GM23248 (cell line): ENCODE measurements at regions not wholly inside any gene's neighbourhood (a gene's known extent, or its start where the extent isn't known, plus 50 kb on each side); places are given as distances from the start of the nearest gene placed in this dataset.

Experiments
- DNase-seq: peaks from one replicate; pipeline ENCODE4 v3.0.0-alpha.2; 2015
- H2AFZ ChIP-seq: fragments of 200-600 bp; sonication (generic); 2 replicates; pipeline ENCODE4 v1.6.1; 2016; ENCODE audit warnings: antibody characterized with exemption
- H3F3A ChIP-seq: fragments of 200-600 bp; sonication (generic); 2 replicates; pipeline ENCODE4 v1.6.1; 2016; ENCODE audit warnings: mild to moderate bottlenecking, antibody characterized with exemption, mixed run types; ENCODE audit not compliant: insufficient read depth
- H3K27ac ChIP-seq: fragments of 200-600 bp; sonication (generic); 2 replicates; pipeline ENCODE4 v1.5.1; 2016; ENCODE audit warnings: mild to moderate bottlenecking
- H3K27me3 ChIP-seq: fragments of 200-600 bp; sonication (generic); replicated peaks from 2 replicates; pipeline ENCODE4 v1.6.1; 2016; ENCODE audit warnings: mild to moderate bottlenecking; ENCODE audit not compliant: insufficient read depth
- H3K36me3 ChIP-seq: fragments of 200-600 bp; sonication (generic); 2 replicates; pipeline ENCODE4 v1.6.1; 2016; ENCODE audit warnings: low read depth, mild to moderate bottlenecking
- H3K4me1 ChIP-seq: fragments of 200-600 bp; sonication (generic); 2 replicates; pipeline ENCODE4 v1.6.1; 2016; ENCODE audit warnings: mild to moderate bottlenecking; ENCODE audit not compliant: insufficient read depth
- H3K4me2 ChIP-seq: fragments of 200-600 bp; sonication (generic); one replicate; pipeline ENCODE4 v1.6.1; 2016; ENCODE audit warnings: mild to moderate bottlenecking; ENCODE audit not compliant: unreplicated experiment
- H3K4me3 ChIP-seq: fragments of 200-600 bp; sonication (generic); 2 replicates; pipeline ENCODE4 v1.5.1; 2016; ENCODE audit warnings: mild to moderate bottlenecking
- H3K79me2 ChIP-seq: fragments of 200-600 bp; sonication (generic); 2 replicates; pipeline ENCODE4 v1.6.1; 2016; ENCODE audit warnings: mild to moderate bottlenecking; ENCODE audit not compliant: insufficient read depth
- H3K9ac ChIP-seq: fragments of 200-600 bp; sonication (generic); 2 replicates; pipeline ENCODE4 v1.6.1; 2016; ENCODE audit warnings: mild to moderate bottlenecking
- H3K9me2 ChIP-seq: fragments of 200-600 bp; sonication (generic); 2 replicates; pipeline ENCODE4 v1.6.1; 2016; ENCODE audit warnings: mixed run types, mild to moderate bottlenecking, moderate library complexity; ENCODE audit not compliant: insufficient read depth
- H3K9me3 ChIP-seq: fragments of 200-600 bp; sonication (generic); one replicate; pipeline ENCODE4 v1.6.1; 2017; ENCODE audit warnings: low read depth
- H4K20me1 ChIP-seq: fragments of 200-600 bp; sonication (generic); 2 replicates; pipeline ENCODE4 v1.6.0; 2016; ENCODE audit not compliant: insufficient read depth
- EZH2 ChIP-seq: fragments of 200-600 bp; sonication (generic); IDR thresholded peaks from 2 replicates; pipeline ENCODE4 v1.6.1; 2018; ENCODE audit warnings: antibody characterized with exemption, mild to moderate bottlenecking; ENCODE audit not compliant: insufficient read depth, poor library complexity, severe bottlenecking
- EZH2phosphoT487 ChIP-seq: fragments of 200-600 bp; sonication (generic); IDR thresholded peaks from 2 replicates; pipeline ENCODE4 v1.6.1; 2018; ENCODE audit warnings: antibody characterized with exemption, moderate library complexity, mild to moderate bottlenecking, low read depth; ENCODE audit not compliant: insufficient read depth
- WGBS, 2 experiments: methylation state at CpG; one replicate each; pipeline ENCODE4 v1.1.6; 2015 to 2017; ENCODE audit warnings: low lambda C conversion rate in 2 of 2, low coverage in 1 of 2; ENCODE audit errors: missing lambda C conversion rate in 2 of 2; 5-methylcytosine and 5-hydroxymethylcytosine counted together
- in situ Hi-C: fragments of 300-500 bp; cut with MboI; formaldehyde crosslinking; loops from 2 replicates; pipeline ENCODE4 v1.15.0; 2020

GRCh38 chrX:117092641-117093040, 629.9 kb upstream of the CT83 start:
- H3K4me2 ChIP-seq, result no peak overlapping the region
- WGBS, 2 experiments, result 17 to 24% methylated on average over 1 of the region's 1 CpG
- no peaks in the 10 kb centered on the region for H3K79me2 ChIP-seq
- no peaks in the 10 kb centered on the region for H4K20me1 ChIP-seq
- peaks cover 33% of the 10 kb centered on the region for H3F3A ChIP-seq
- H3K36me3 ChIP-seq, result no peaks in the 10 kb centered on the region
- in situ Hi-C loops, result no loop called here
- H3K9ac ChIP-seq, result no peak overlapping the region
- H2AFZ ChIP-seq, result no peak overlapping the region
- H3K9me3 ChIP-seq, result no peaks in the 10 kb centered on the region
- H3K9me2 ChIP-seq, result no peaks in the 10 kb centered on the region
- no peak overlapping the region for H3K27ac ChIP-seq
- H3K4me3 ChIP-seq, result no peak overlapping the region
- H3K4me1 ChIP-seq, result no peaks in the 10 kb centered on the region
- no peaks in the 10 kb centered on the region for H3K27me3 ChIP-seq
- no peak for DNase-seq
- TF ChIP-seq EZH2phosphoT487 (no peak), EZH2 (no peak)

- H3F3A ChIP-seq, result no peaks in the 10 kb centered on the region
- TF ChIP-seq EZH2phosphoT487, result no peak
- TF ChIP-seq EZH2, result no peak
- no peaks in the 10 kb centered on the region for H3K27me3 ChIP-seq
- no peaks in the 10 kb centered on the region for H3K4me1 ChIP-seq
- H4K20me1 ChIP-seq, result no peaks in the 10 kb centered on the region
- no peaks in the 10 kb centered on the region for H3K9me2 ChIP-seq
- DNase-seq, result no peak
- in situ Hi-C loops, result no loop called here
- H3K9ac ChIP-seq, result no peak overlapping the region
- no peaks in the 10 kb centered on the region for H3K79me2 ChIP-seq
- H3K4me2 ChIP-seq, result no peak overlapping the region
- H3K4me3 ChIP-seq, result no peak overlapping the region
- H3K27ac ChIP-seq, result no peak overlapping the region
- H3K9me3 ChIP-seq, result no peaks in the 10 kb centered on the region
- no peak overlapping the region for H2AFZ ChIP-seq
- H3K36me3 ChIP-seq, result no peaks in the 10 kb centered on the region
Observed at GRCh38 chrX:117063224-117063623, 600.4 kb upstream of the CT83 start.

GRCh38 chrX:117059848-117060247, 597.1 kb upstream of the CT83 start:
- Histone ChIP-seq H3K27me3 (no peaks in the 10 kb centered on the region), H3K4me1 (no peaks in the 10 kb centered on the region), H3K27ac (no peak overlapping the region), H3F3A (no peaks in the 10 kb centered on the region), H3K9me3 (no peaks in the 10 kb centered on the region), H3K9ac (no peak overlapping the region), H3K36me3 (no peaks in the 10 kb centered on the region), H4K20me1 (no peaks in the 10 kb centered on the region), H3K4me3 (no peak overlapping the region), H3K9me2 (no peaks in the 10 kb centered on the region), H3K4me2 (no peak overlapping the region), H2AFZ (no peak overlapping the region), H3K79me2 (no peaks in the 10 kb centered on the region)
- TF ChIP-seq EZH2phosphoT487 (no peak), EZH2 (no peak)
- DNase-seq, result no peak
- in situ Hi-C loops, result no loop called here

- H3K9me2 ChIP-seq, result no peaks in the 10 kb centered on the region
- TF ChIP-seq EZH2, result no peak
- no peak for TF ChIP-seq EZH2phosphoT487
- H3K79me2 ChIP-seq, result no peaks in the 10 kb centered on the region
- no peak overlapping the region for H3K4me3 ChIP-seq
- no peaks in the 10 kb centered on the region for H3K36me3 ChIP-seq
- no peak overlapping the region for H3K9ac ChIP-seq
- H3K4me2 ChIP-seq, result no peak overlapping the region
- no peak overlapping the region for H3K27ac ChIP-seq
- no peaks in the 10 kb centered on the region for H3K9me3 ChIP-seq
- no peaks in the 10 kb centered on the region for H4K20me1 ChIP-seq
- no peaks in the 10 kb centered on the region for H3K4me1 ChIP-seq
- WGBS, 2 experiments, result 23 to 46% methylated on average over 1 of the region's 1 CpG
- H2AFZ ChIP-seq, result no peak overlapping the region
- DNase-seq, result no peak
- in situ Hi-C loops, result no loop called here
- H3F3A ChIP-seq, result no peaks in the 10 kb centered on the region
- H3K27me3 ChIP-seq, result no peaks in the 10 kb centered on the region
Observed at GRCh38 chrX:117053260-117053659, 590.5 kb upstream of the CT83 start.

- 0% methylated on average over 1 of the region's 1 CpG for WGBS, 2 experiments
Observed at GRCh38 chrX:117038918-117039440, 576.2 kb upstream of the CT83 start.

More at GRCh38 chrX:117038918-117039440, 576.2 kb upstream of the CT83 start:
- H3K9ac ChIP-seq, result no peak overlapping the region
- H3K9me3 ChIP-seq, result no peaks in the 10 kb centered on the region
- no peak overlapping the region for H3K27ac ChIP-seq
- no peaks in the 10 kb centered on the region for H3F3A ChIP-seq
- TF ChIP-seq EZH2phosphoT487 (no peak), EZH2 (no peak)
- no peaks in the 10 kb centered on the region for H3K79me2 ChIP-seq
- no peaks in the 10 kb centered on the region for H3K9me2 ChIP-seq
- H3K4me2 ChIP-seq, result no peak overlapping the region
- H4K20me1 ChIP-seq, result no peaks in the 10 kb centered on the region
- H2AFZ ChIP-seq, result no peak overlapping the region
- H3K4me3 ChIP-seq, result no peak overlapping the region
- DNase-seq, result no peak
- H3K4me1 ChIP-seq, result no peaks in the 10 kb centered on the region
- no peaks in the 10 kb centered on the region for H3K27me3 ChIP-seq
- in situ Hi-C loops, result no loop called here
- no peaks in the 10 kb centered on the region for H3K36me3 ChIP-seq
